ENCODE measurements at regions not wholly inside any gene's neighbourhood (a gene's known extent, or its start where the extent isn't known, plus 50 kb on each side); places are given as distances from the start of the nearest gene placed in this dataset.

DNA sequence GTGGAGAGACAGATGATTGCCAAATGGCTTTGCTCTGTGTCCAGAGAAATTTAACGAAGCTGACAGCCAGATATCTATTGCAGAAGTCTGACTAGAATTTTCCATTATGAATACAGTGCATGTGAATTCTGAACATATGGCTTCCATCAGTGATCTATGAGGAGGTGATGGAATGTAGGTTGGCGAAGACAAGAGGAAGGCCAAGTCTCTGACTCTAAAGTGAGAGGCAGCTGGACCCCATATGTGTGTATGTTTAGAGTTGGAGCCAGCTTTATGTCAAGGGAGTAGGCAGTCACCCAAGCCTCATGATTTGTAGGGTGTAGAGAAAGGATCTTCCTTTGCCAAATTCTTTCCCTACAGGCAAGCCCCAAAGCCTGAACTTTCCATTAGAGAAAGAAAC is 76.2 kb upstream of the TEX13D start:
- TF ChIP-seq, protein P1, sequence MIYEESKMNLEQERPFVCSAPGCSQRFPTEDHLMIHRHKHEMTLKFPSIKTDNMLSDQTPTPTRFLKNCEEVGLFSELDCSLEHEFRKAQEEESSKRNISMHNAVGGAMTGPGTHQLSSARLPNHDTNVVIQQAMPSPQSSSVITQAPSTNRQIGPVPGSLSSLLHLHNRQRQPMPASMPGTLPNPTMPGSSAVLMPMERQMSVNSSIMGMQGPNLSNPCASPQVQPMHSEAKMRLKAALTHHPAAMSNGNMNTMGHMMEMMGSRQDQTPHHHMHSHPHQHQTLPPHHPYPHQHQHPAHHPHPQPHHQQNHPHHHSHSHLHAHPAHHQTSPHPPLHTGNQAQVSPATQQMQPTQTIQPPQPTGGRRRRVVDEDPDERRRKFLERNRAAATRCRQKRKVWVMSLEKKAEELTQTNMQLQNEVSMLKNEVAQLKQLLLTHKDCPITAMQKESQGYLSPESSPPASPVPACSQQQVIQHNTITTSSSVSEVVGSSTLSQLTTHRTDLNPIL (CRISPR knock-in tag; IDR thresholded peaks at IDR 0.05; ENCODE audit: low read depth), result no peak
- TF ChIP-seq ISL1 (CRISPR knock-in tag; IDR thresholded peaks at IDR 0.05) (no peak), ESRRG (CRISPR knock-in tag; IDR thresholded peaks at IDR 0.05) (no peak), PPARA (CRISPR knock-in tag; IDR thresholded peaks at IDR 0.05; ENCODE audit: borderline replicate concordance) (no peak), ZFP30 (CRISPR knock-in tag; IDR thresholded peaks at IDR 0.05) (no peak), RARB (CRISPR knock-in tag; IDR thresholded peaks at IDR 0.05) (no peak), ZNF565 (CRISPR knock-in tag; conservative IDR thresholded peaks at IDR 0.05; ENCODE audit: low read depth) (no peak), ZC3H10 (CRISPR knock-in tag; IDR thresholded peaks at IDR 0.05) (no peak), CSDC2 (CRISPR knock-in tag; IDR thresholded peaks at IDR 0.05) (no peak)
- TF ChIP-seq, protein P2, sequence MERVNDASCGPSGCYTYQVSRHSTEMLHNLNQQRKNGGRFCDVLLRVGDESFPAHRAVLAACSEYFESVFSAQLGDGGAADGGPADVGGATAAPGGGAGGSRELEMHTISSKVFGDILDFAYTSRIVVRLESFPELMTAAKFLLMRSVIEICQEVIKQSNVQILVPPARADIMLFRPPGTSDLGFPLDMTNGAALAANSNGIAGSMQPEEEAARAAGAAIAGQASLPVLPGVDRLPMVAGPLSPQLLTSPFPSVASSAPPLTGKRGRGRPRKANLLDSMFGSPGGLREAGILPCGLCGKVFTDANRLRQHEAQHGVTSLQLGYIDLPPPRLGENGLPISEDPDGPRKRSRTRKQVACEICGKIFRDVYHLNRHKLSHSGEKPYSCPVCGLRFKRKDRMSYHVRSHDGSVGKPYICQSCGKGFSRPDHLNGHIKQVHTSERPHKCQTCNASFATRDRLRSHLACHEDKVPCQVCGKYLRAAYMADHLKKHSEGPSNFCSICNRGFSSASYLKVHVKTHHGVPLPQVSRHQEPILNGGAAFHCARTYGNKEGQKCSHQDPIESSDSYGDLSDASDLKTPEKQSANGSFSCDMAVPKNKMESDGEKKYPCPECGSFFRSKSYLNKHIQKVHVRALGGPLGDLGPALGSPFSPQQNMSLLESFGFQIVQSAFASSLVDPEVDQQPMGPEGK (CRISPR knock-in tag; IDR thresholded peaks at IDR 0.05; ENCODE audit: borderline replicate concordance), result no peak
- TF ChIP-seq, protein P3, sequence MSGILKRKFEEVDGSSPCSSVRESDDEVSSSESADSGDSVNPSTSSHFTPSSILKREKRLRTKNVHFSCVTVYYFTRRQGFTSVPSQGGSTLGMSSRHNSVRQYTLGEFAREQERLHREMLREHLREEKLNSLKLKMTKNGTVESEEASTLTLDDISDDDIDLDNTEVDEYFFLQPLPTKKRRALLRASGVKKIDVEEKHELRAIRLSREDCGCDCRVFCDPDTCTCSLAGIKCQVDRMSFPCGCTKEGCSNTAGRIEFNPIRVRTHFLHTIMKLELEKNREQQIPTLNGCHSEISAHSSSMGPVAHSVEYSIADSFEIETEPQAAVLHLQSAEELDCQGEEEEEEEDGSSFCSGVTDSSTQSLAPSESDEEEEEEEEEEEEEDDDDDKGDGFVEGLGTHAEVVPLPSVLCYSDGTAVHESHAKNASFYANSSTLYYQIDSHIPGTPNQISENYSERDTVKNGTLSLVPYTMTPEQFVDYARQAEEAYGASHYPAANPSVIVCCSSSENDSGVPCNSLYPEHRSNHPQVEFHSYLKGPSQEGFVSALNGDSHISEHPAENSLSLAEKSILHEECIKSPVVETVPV (CRISPR knock-in tag; IDR thresholded peaks at IDR 0.05), result no peak
